SK-N-SH (cell line): ENCODE measurements at regions not wholly inside any gene's neighbourhood (a gene's known extent, or its start where the extent isn't known, plus 50 kb on each side); places are given as distances from the start of the nearest gene placed in this dataset.
A peak's percentile ranks its signal among the peaks of the same experiment; 100 is the strongest.

ENCODE experiments used
- CTCF ChIA-PET: fragments of 300-600, 350-600 bp; formaldehyde crosslinking; extraction: SDS; loops from one replicate; lab custom pipeline; 2021; lab: Yijun Ruan, JAX
- POLR2A ChIA-PET: fragments of 350-600 bp; sonication (Branson Sonifier 250); formaldehyde crosslinking; extraction: SDS; loops from one replicate; lab custom pipeline; 2020; ENCODE audit warnings: antibody characterized with exemption, inconsistent platforms; lab: Yijun Ruan, JAX
- DNase-seq: peaks from one replicate; pipeline ENCODE4 v3.0.0; 2012
- H2AFZ ChIP-seq: fragments of 200-600 bp; sonication (generic); 2 replicates; pipeline ENCODE4 v1.8.1; 2016; ENCODE audit warnings: antibody characterized with exemption, mild to moderate bottlenecking, low read depth
- H3F3A ChIP-seq: fragments of 200-600 bp; sonication (generic); replicated peaks from 2 replicates; pipeline ENCODE3; 2016; ENCODE audit warnings: antibody characterized with exemption, mild to moderate bottlenecking; ENCODE audit not compliant: insufficient read depth
- H3K27ac ChIP-seq, 2 experiments: fragments of 200-500 bp in 1 of 2; fragments of 200-600 bp in 1 of 2; sonication (Bioruptor generic) in 1 of 2; sonication (generic), shearing (Covaris generic) in 1 of 2; 2 replicates each; pipeline versions ENCODE4 v1.5.1 to v1.6.1; 2014 to 2016; ENCODE audit warnings: low read depth in 2 of 2, inconsistent platforms in 1 of 2, low read length in 1 of 2, mild to moderate bottlenecking in 1 of 2, mixed read lengths in 1 of 2
- H3K27me3 ChIP-seq: fragments of 200-600 bp; sonication (generic), shearing (Covaris generic); 2 replicates; pipeline ENCODE4 v1.6.1; 2016; ENCODE audit warnings: mixed run types; ENCODE audit not compliant: insufficient read depth
- H3K36me3 ChIP-seq, 2 experiments: fragments of 200-500 bp in 1 of 2; fragments of 200-600 bp in 1 of 2; sonication (Bioruptor generic) in 1 of 2; sonication (generic) in 1 of 2; replicated peaks in 1 of 2; 2 replicates each; pipeline versions ENCODE3 to v1.5.1; 2014 to 2016; ENCODE audit warnings: low read length in 1 of 2, mild to moderate bottlenecking in 1 of 2; ENCODE audit not compliant: insufficient read depth in 2 of 2, control insufficient read depth in 1 of 2
- H3K4me1 ChIP-seq, 2 experiments: fragments of 200-500 bp in 1 of 2; fragments of 200-600 bp in 1 of 2; sonication (Bioruptor generic) in 1 of 2; sonication (generic), shearing (Covaris generic) in 1 of 2; 2 replicates each; pipeline versions ENCODE4 v1.5.1 to v1.6.1; 2014 to 2016; ENCODE audit warnings: low read depth in 1 of 2, low read length in 1 of 2, mixed run types in 1 of 2; ENCODE audit not compliant: insufficient read depth in 2 of 2, control insufficient read depth in 1 of 2
- H3K4me2 ChIP-seq: fragments of 200-600 bp; sonication (generic), shearing (Covaris generic); 2 replicates; pipeline ENCODE4 v1.6.1; 2017; ENCODE audit warnings: mixed run types
- H3K4me3 ChIP-seq, 2 experiments: fragments of 200-500 bp in 1 of 2; fragments of 200-600 bp in 1 of 2; sonication (Bioruptor generic) in 1 of 2; sonication (generic), shearing (Covaris generic) in 1 of 2; 2 replicates each; pipeline versions ENCODE4 v1.5.1 to v1.8.1; 2014 to 2016; ENCODE audit warnings: low read depth in 2 of 2, inconsistent platforms in 1 of 2, low read length in 1 of 2, mild to moderate bottlenecking in 1 of 2, mixed read lengths in 1 of 2, moderate library complexity in 1 of 2
- H3K79me2 ChIP-seq: fragments of 200-600 bp; sonication (generic); 2 replicates; pipeline ENCODE4 v1.8.1; 2017; ENCODE audit warnings: mild to moderate bottlenecking; ENCODE audit not compliant: insufficient read depth
- H3K9ac ChIP-seq: fragments of 200-600 bp; sonication (generic); 2 replicates; pipeline ENCODE4 v1.6.1; 2017; ENCODE audit warnings: mixed run types
- H3K9me2 ChIP-seq: fragments of 200-600 bp; sonication (generic); 2 replicates; pipeline ENCODE4 v1.6.1; 2017; ENCODE audit warnings: mixed run types
- H3K9me3 ChIP-seq: fragments of 200-600 bp; sonication (generic); 2 replicates; pipeline ENCODE4 v1.6.1; 2017; ENCODE audit warnings: mixed run types, mild to moderate bottlenecking, moderate library complexity
- H4K20me1 ChIP-seq: fragments of 200-600 bp; sonication (generic); 2 replicates; pipeline ENCODE4 v1.6.1; 2017; ENCODE audit warnings: mild to moderate bottlenecking, mixed run types; ENCODE audit not compliant: insufficient read depth
- FOSL2 ChIP-seq: IDR thresholded peaks from 2 replicates; pipeline ENCODE4 v1.4.0; 2012; ENCODE audit warnings: low read depth, mild to moderate bottlenecking, moderate library complexity, borderline replicate concordance
- FOXM1 ChIP-seq: IDR thresholded peaks from 2 replicates; pipeline ENCODE4 v1.4.0; 2012; ENCODE audit warnings: low read depth, mild to moderate bottlenecking
- MEF2A ChIP-seq: IDR thresholded peaks from 2 replicates; pipeline ENCODE4 v1.4.0; 2012; ENCODE audit warnings: low read depth, borderline replicate concordance
- REST ChIP-seq: IDR thresholded peaks from 2 replicates; pipeline ENCODE4 v1.6.1; 2012; ENCODE audit warnings: mild to moderate bottlenecking, low read depth, low read length, moderate library complexity
- WGBS: methylation state at CpG from one replicate; pipeline ENCODE4 v1.1.6; 2017; ENCODE audit warnings: low lambda C conversion rate; 5-methylcytosine and 5-hydroxymethylcytosine counted together
- TF ChIP-seq, protein P1 (sequence below): fragments of 200-600 bp; sonication (generic); IDR thresholded peaks from 2 replicates; pipeline ENCODE4 v1.6.1; 2017; ENCODE audit warnings: antibody characterized with exemption, mild to moderate bottlenecking, moderate library complexity

DNA sequence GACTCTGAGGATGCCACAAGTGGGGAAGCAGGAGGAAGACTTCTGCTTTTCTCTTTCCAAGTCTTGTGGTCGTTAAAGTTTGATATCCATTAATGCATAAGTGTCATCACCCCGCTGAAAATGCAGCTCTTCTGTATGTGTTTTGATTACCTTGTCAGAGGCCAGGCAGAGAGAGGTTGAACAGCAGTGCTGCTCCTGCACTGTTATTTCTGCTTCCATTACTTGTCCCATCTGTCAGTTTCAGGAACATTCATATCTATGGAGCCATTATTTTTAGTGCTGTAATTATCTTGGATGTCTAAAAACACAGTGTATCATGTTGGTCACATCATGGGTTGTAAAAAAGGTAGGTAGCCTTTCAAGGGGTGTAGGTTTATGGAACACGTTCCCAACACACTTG, 62.0 kb upstream of the ESX1 start (continued):
- TF ChIP-seq REST (no peak), MEF2A (no peak), FOXM1 (no peak)
- TF ChIP-seq, all 33 proteins: peak for 0

GRCh38 chrX:104315555-104315954, 60.8 kb upstream of the ESX1 start:
- H3K4me1 ChIP-seq, result no peaks in the 10 kb centered on the region
- no peak overlapping the region for H3K27ac ChIP-seq
- H3K27me3 ChIP-seq, result peaks cover 31% of the 10 kb centered on the region
- H3K4me3 ChIP-seq, result no peak overlapping the region
- CTCF ChIA-PET, result no interaction called here
- peak; percentile 39; the same call in 1 of the 2 replicates for TF ChIP-seq FOSL2
- TF ChIP-seq, protein P1, sequence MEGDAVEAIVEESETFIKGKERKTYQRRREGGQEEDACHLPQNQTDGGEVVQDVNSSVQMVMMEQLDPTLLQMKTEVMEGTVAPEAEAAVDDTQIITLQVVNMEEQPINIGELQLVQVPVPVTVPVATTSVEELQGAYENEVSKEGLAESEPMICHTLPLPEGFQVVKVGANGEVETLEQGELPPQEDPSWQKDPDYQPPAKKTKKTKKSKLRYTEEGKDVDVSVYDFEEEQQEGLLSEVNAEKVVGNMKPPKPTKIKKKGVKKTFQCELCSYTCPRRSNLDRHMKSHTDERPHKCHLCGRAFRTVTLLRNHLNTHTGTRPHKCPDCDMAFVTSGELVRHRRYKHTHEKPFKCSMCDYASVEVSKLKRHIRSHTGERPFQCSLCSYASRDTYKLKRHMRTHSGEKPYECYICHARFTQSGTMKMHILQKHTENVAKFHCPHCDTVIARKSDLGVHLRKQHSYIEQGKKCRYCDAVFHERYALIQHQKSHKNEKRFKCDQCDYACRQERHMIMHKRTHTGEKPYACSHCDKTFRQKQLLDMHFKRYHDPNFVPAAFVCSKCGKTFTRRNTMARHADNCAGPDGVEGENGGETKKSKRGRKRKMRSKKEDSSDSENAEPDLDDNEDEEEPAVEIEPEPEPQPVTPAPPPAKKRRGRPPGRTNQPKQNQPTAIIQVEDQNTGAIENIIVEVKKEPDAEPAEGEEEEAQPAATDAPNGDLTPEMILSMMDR, result no peak
- no peak for TF ChIP-seq REST
- TF ChIP-seq, all 33 proteins: peak for 1
- no peaks in the 10 kb centered on the region for H3K9me3 ChIP-seq
- H3F3A ChIP-seq, result no peaks in the 10 kb centered on the region
- no peak overlapping the region for H2AFZ ChIP-seq
- H3K79me2 ChIP-seq, result no peaks in the 10 kb centered on the region
- no peak overlapping the region for H3K9ac ChIP-seq
- H3K4me2 ChIP-seq, result no peak overlapping the region
- no peaks in the 10 kb centered on the region for H3K9me2 ChIP-seq
- 6% methylated on average over 3 of the region's 3 CpGs for WGBS
- H3K36me3 ChIP-seq, result no peaks in the 10 kb centered on the region
- no peak for DNase-seq
- H4K20me1 ChIP-seq, result no peaks in the 10 kb centered on the region
- POLR2A ChIA-PET, result no interaction called here
